ENCODE measurements at regions not wholly inside any gene's neighbourhood (a gene's known extent, or its start where the extent isn't known, plus 50 kb on each side); places are given as distances from the start of the nearest gene placed in this dataset.
"Not testable (repeated sequence)": the region's sequence is repeated elsewhere in the genome, so short reads cannot be mapped to it uniquely, and the experiment has no call there.

DNA sequence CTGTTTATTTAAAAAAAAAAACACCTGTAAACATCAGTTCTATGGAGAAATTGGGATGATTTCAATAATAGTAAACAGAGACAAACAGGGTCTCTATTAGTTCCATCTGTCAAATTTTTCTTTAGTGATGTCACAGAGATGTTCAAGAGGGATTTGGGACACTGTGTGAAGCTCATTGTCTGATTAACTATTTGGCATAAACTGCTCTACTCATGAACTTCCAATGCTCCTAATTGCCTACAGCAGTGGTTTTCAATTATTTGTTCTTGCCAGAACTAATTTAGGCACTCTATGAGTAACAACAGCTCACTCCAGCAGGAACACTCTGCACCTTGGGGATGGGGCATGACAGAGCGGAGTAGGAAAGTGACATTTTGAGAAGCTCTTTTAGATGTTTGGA, 250.1 kb upstream of the PRKD1 start:
- no peaks in the 10 kb centered on the region for H3K9me3 ChIP-seq (replicated peaks in 1 of 11)
- H3K9ac ChIP-seq, result no peak overlapping the region
- no peak overlapping the region for H3K27ac ChIP-seq
- no peak for TF ChIP-seq Cebpa-rat (IDR thresholded peaks at IDR 0.05)
- H3K4me1 ChIP-seq, result no peaks in the 10 kb centered on the region
- H4K20me1 ChIP-seq, result no peaks in the 10 kb centered on the region
- H3K4me2 ChIP-seq, result no peak overlapping the region
- no peak overlapping the region for H3K4me3 ChIP-seq
- no peaks in the 10 kb centered on the region for H3K36me3 ChIP-seq
- no peaks in the 10 kb centered on the region for H3K27me3 ChIP-seq

DNA sequence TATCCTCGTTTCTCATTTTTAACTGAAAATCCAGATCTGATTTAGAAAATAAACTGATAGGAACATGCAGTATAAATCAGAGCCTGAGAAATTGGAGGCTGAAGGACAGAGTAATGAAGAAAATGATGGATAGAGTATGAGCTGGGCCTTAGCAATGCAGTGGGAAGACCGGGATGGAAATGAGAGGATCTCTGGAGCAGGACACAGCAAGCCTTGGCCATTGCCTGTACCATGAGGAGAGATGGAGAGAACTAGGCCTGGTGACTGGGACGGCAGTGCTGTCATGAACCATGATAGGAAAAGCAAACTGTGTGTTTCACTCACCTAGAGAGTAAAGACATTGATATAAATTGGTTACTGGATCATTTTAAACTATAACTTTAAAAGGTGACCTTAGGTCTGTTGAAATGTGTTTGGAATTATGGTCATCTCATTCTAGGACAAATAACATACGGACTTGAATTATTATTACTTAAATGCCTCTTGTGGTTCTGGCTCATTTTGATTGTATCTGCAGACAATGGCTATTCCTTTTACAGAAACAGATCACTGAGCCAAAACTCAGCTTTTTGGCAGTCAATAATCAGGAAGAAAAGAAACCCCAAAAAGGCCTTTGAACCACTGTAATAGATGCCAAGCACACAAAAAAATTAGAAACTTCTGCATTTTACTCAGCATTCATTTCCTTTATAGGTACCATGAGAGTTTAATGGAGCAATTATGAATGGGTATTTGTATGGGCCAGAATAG, 251.9 kb upstream of the PRKD1 start:
- H3K4me2 ChIP-seq, result no peak overlapping the region
- H3K9me3 ChIP-seq (replicated peaks in 1 of 11), result no peaks in the 10 kb centered on the region
- no peak overlapping the region for H3K9ac ChIP-seq
- H3K27ac ChIP-seq, result no peak overlapping the region
- TF ChIP-seq Cebpa-rat (IDR thresholded peaks at IDR 0.05), result no peak
- H3K4me1 ChIP-seq, result no peaks in the 10 kb centered on the region
- H3K4me3 ChIP-seq, result no peak overlapping the region
- H4K20me1 ChIP-seq, result no peaks in the 10 kb centered on the region
- H3K27me3 ChIP-seq, result no peaks in the 10 kb centered on the region
- H3K36me3 ChIP-seq, result no peaks in the 10 kb centered on the region

DNA sequence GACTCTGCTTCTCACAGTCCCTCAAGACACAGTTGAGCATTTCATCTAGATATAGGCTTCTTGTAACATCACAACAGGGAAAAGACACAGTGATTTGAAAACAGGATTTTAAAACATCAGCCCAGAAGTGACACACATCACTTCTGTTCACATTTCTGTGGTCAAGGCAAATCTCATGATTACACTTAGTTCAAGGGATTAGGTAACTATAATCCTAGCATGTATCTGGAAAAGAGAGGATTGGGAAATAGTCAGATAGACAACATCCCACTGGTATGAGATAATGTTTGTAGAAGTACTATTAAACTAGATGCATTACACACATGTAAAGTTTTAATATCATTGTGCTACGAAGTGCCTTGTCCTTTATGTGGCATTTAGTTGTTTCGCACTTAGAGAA, 252.6 kb upstream of the PRKD1 start:
- H3K36me3 ChIP-seq, result no peaks in the 10 kb centered on the region
- no peak overlapping the region for H3K4me2 ChIP-seq
- no peak overlapping the region for H3K9ac ChIP-seq
- no peaks in the 10 kb centered on the region for H3K4me1 ChIP-seq
- no peak for TF ChIP-seq Cebpa-rat (IDR thresholded peaks at IDR 0.05)
- no peak overlapping the region for H3K27ac ChIP-seq
- no peaks in the 10 kb centered on the region for H4K20me1 ChIP-seq
- H3K27me3 ChIP-seq, result no peaks in the 10 kb centered on the region
- no peaks in the 10 kb centered on the region for H3K9me3 ChIP-seq (replicated peaks in 1 of 11)
- no peak overlapping the region for H3K4me3 ChIP-seq

DNA sequence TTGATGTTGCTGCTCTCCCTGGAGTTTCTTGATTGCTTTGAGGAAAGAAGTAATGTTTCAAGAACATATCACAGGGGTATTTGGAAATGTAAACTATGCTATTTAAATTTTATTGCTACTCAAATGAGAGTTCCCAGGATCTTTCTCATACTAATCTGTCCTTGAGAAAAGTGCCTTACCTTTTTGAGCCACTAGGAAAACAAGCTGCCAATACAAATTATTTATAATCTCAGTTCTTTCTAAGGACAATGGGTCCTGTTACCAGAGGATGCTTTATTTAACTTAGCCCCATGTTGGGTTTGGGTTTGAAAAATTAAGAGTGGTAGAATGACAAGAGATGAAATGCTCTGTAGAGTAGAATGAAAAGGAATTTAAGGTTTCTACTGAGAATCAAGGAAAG, 258.2 kb upstream of the PRKD1 start:
- no peak overlapping the region for H3K27ac ChIP-seq
- H3K4me3 ChIP-seq, result no peak overlapping the region
- H4K20me1 ChIP-seq, result no peaks in the 10 kb centered on the region
- no peaks in the 10 kb centered on the region for H3K9me3 ChIP-seq (replicated peaks in 1 of 11)
- no peaks in the 10 kb centered on the region for H3K27me3 ChIP-seq
- H3K4me1 ChIP-seq, result no peaks in the 10 kb centered on the region
- no peaks in the 10 kb centered on the region for H3K36me3 ChIP-seq
- H3K4me2 ChIP-seq, result no peak overlapping the region
- TF ChIP-seq Cebpa-rat (IDR thresholded peaks at IDR 0.05), result no peak
- no peak overlapping the region for H3K9ac ChIP-seq

DNA sequence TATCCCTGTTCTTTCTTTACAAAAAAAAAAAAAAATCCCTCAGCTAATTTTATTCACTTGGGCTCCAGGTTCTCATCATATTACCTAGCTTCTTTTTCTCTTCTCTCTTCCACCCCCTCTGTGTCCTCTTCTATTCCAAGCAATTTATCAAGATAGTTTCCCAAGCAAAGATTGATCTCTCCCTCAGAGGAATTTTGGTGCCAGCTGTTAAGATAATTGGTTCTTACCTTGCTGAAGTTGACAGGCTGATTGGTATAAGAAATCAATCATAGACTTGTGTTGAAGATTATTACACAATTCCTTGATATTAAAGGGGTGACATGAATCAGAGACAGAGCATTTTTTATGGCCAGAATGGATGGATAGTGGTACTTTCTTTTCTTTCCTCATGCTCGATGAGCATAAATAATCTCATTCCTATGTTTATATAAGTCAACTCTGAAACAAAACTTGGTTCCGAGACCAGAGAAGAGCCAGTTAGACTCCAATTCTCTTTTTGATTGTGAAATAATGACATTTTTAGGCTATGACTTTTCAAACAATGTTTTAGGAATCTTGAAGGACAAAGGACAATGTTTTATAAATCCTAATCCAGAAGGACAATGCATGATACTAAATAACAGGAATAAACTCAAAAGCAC, 264.1 kb upstream of the PRKD1 start:
- H3K4me2 ChIP-seq, result no peak overlapping the region

DNA sequence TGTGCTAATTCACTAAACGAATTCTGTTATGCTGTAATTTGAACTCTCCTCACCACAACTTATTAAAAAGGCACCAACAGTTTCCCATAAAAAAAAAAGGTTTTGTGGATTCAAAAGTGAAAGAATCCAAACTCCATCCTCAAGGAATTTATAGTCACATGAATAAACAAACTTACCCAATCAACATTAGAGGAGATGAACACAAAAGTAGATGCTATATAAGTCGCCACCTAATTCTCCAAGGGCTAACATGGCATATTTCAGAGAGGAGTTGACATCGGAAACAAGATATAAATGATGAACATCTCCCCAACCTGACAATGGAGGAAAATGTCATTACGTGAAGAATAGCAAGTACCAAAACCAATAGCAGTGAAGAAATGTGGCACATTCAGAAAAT, 265.5 kb upstream of the PRKD1 start:
- Histone ChIP-seq H4K20me1 (no peaks in the 10 kb centered on the region), H3K4me1 (no peaks in the 10 kb centered on the region), H3K9me3 (replicated peaks in 1 of 11) (no peaks in the 10 kb centered on the region; a peak in 1 of 22 replicates), H3K4me3 (no peak overlapping the region), H3K27me3 (no peaks in the 10 kb centered on the region), H3K36me3 (no peaks in the 10 kb centered on the region), H3K9ac (no peak overlapping the region), H3K27ac (no peak overlapping the region), H3K4me2 (no peak overlapping the region)
- TF ChIP-seq Cebpa-rat (IDR thresholded peaks at IDR 0.05), result no peak

More for the DNA sequence above, 264.1 kb upstream of the PRKD1 start:
- H3K4me1 ChIP-seq, result no peaks in the 10 kb centered on the region
- no peaks in the 10 kb centered on the region for H3K9me3 ChIP-seq (replicated peaks in 1 of 11)
- H3K4me3 ChIP-seq, result no peak overlapping the region
- H3K27ac ChIP-seq, result no peak overlapping the region
- no peak for TF ChIP-seq Cebpa-rat (IDR thresholded peaks at IDR 0.05)
- H3K9ac ChIP-seq, result no peak overlapping the region
- no peaks in the 10 kb centered on the region for H4K20me1 ChIP-seq
- H3K27me3 ChIP-seq, result no peaks in the 10 kb centered on the region
- H3K36me3 ChIP-seq, result no peaks in the 10 kb centered on the region

DNA sequence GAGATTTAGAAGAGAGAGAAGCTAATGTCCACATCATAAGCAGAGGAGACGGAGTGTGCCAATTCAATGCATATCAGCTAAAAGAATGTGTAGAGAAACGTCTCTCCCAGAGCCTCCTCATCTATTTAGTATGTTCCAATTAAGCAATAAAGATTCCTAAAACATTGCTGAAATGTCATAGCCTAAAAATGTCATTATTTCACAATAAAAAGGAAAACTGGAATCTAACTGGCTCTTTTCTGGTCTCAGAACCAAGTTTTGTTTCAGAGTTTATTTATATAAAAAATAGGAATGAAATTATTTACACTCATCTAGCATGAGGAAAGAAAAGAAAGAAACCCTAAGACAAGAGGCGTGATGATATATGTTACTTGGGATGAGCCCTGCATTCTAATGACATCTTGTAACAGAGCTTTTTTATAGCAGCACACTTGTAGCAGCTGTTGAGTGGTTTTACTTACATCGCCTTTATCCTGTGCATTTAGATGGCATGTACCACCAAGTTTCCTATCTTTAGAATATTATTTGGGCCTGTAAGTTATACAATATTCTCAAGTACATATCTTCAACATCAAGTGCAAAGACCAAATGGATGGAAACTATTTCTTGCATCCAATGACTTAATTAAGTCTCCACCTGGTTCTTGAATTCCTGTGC, 266.3 kb upstream of the PRKD1 start:
- H3K27ac ChIP-seq, result no peak overlapping the region
- H3K4me3 ChIP-seq, result no peak overlapping the region
- H3K36me3 ChIP-seq, result no peaks in the 10 kb centered on the region
- TF ChIP-seq Cebpa-rat (IDR thresholded peaks at IDR 0.05), result no peak
- H3K4me2 ChIP-seq, result no peak overlapping the region
- H3K27me3 ChIP-seq, result no peaks in the 10 kb centered on the region
- no peaks in the 10 kb centered on the region for H4K20me1 ChIP-seq
- no peaks in the 10 kb centered on the region for H3K4me1 ChIP-seq
- no peak overlapping the region for H3K9ac ChIP-seq
- no peaks in the 10 kb centered on the region; a peak in 1 of 22 replicates for H3K9me3 ChIP-seq (replicated peaks in 1 of 11)

DNA sequence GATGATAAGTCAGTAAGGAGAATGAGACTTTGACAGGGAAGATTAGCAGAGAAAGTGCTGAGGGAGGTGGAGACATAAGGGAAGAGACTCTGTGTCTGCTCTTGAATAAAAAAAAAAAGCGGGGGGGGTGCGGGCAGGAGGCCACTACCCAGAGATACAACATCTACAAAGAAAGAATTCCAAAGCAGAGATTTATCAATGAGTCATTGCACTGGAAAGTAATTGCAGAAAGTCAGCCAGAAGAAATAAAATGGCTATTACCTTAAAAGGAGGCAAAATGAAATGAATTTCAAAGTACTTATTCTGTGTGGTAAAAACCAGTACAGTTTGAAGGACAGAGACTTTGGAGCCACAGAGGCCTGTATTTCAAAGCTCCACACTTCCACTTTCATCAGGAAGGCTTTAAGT, 267.1 kb upstream of the PRKD1 start:
- no peaks in the 10 kb centered on the region for H3K4me1 ChIP-seq
- no peak for TF ChIP-seq Cebpa-rat (IDR thresholded peaks at IDR 0.05)
- no peak overlapping the region for H3K27ac ChIP-seq
- H3K4me3 ChIP-seq, result no peak overlapping the region
- H4K20me1 ChIP-seq, result no peaks in the 10 kb centered on the region
- H3K9me3 ChIP-seq (replicated peaks in 1 of 11), result no peaks in the 10 kb centered on the region; a peak in 1 of 22 replicates
- H3K9ac ChIP-seq, result no peak overlapping the region
- no peaks in the 10 kb centered on the region for H3K27me3 ChIP-seq
- no peaks in the 10 kb centered on the region for H3K36me3 ChIP-seq
- H3K4me2 ChIP-seq, result no peak overlapping the region

DNA sequence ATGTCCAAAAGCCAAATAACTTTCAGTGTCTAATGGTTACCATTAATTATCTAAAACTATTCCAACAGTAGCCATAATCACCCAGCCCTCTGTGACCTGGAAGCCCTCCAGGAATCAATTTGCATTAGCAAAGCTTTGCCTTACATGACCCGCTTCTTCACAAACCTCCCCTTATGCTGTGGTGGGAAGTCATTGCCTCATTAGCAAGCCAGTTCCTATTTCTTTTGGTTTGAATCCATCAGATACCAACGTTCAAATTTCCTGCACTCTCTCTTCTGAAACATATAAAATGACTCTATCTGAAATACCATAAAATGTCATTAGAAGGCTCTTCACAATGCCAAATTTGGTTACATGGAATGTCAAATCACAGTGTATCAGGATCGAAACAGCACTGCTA, 268.3 kb upstream of the PRKD1 start:
- H3K27ac ChIP-seq, result no peak overlapping the region
- H4K20me1 ChIP-seq, result no peaks in the 10 kb centered on the region
- no peaks in the 10 kb centered on the region for H3K27me3 ChIP-seq
- H3K4me3 ChIP-seq, result no peak overlapping the region
- H3K4me2 ChIP-seq, result no peak overlapping the region
- H3K9me3 ChIP-seq (replicated peaks in 1 of 11), result no peaks in the 10 kb centered on the region; a peak in 1 of 22 replicates
- H3K9ac ChIP-seq, result no peak overlapping the region
- H3K4me1 ChIP-seq, result no peaks in the 10 kb centered on the region
- no peaks in the 10 kb centered on the region for H3K36me3 ChIP-seq
- TF ChIP-seq Cebpa-rat (IDR thresholded peaks at IDR 0.05), result no peak

DNA sequence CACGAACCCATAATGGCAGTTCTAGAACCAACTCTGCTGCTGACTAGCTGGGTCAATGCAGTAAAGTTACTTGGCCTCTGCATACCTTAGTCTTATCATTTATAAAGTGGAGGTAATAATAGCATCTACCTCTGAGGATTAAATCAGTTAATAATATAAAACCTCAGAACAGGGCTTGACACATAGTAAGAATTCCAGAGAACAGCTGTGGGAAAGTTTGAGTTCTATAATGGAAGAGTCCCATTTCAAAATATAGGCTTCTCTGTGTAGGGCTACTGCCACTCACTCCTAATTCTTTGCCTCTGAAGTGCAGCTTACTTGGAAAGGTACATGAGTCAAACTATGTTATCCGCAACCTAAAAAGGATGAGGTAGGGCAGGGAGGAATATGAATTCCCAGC, 269.2 kb upstream of the PRKD1 start:
- no peak overlapping the region for H3K9ac ChIP-seq
- no peaks in the 10 kb centered on the region; a peak in 1 of 22 replicates for H3K9me3 ChIP-seq (replicated peaks in 1 of 11)
- H3K4me1 ChIP-seq, result no peaks in the 10 kb centered on the region
- H3K27ac ChIP-seq, result no peak overlapping the region
- no peaks in the 10 kb centered on the region for H4K20me1 ChIP-seq
- no peaks in the 10 kb centered on the region for H3K27me3 ChIP-seq
- no peak overlapping the region for H3K4me3 ChIP-seq
- no peaks in the 10 kb centered on the region for H3K36me3 ChIP-seq
- TF ChIP-seq Cebpa-rat (IDR thresholded peaks at IDR 0.05), result no peak
- H3K4me2 ChIP-seq, result no peak overlapping the region

DNA sequence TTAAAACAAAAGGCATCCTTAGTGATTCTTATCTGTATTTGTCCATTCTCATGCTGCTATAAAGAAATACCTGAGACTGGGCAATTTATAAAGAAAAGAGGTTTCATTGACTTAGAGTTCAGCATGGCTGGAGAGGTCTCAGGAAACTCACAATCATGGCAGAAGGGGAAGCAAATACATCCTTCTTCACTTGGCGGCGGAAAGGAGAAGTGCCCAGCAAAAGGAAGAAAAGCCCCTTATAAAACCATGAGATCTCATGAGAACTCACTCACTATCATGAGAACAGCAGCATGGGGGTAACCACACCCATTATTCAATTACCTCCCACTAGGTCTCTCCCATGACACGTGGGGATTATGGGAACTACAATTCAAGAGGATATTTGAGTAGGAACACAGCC, 271.1 kb upstream of the PRKD1 start:
- H3K36me3 ChIP-seq; H3K9ac ChIP-seq; H3K4me3 ChIP-seq; H3K27ac ChIP-seq; H4K20me1 ChIP-seq; H3K4me2 ChIP-seq; H3K9me3 ChIP-seq (replicated peaks in 1 of 11); H3K4me1 ChIP-seq; H3K27me3 ChIP-seq: not testable (repeated sequence)

Measured in BLaER1 treated with 17β-estradiol and CSF1 and Interleukin-3, amounts not matched to agents 10 nM and 100 nM (cell line).